ENCODE measurements at regions not wholly inside any gene's neighbourhood (a gene's known extent, or its start where the extent isn't known, plus 50 kb on each side); places are given as distances from the start of the nearest gene placed in this dataset.

- no peak for TF ChIP-seq POLR2AphosphoS5 (IDR thresholded peaks at IDR 0.05; ENCODE audit: low read depth, low read length)
- TF ChIP-seq SIN3A (IDR thresholded peaks at IDR 0.05; ENCODE audit: borderline replicate concordance, insufficient read depth, low read length) = no peak
- TF ChIP-seq, protein P1, sequence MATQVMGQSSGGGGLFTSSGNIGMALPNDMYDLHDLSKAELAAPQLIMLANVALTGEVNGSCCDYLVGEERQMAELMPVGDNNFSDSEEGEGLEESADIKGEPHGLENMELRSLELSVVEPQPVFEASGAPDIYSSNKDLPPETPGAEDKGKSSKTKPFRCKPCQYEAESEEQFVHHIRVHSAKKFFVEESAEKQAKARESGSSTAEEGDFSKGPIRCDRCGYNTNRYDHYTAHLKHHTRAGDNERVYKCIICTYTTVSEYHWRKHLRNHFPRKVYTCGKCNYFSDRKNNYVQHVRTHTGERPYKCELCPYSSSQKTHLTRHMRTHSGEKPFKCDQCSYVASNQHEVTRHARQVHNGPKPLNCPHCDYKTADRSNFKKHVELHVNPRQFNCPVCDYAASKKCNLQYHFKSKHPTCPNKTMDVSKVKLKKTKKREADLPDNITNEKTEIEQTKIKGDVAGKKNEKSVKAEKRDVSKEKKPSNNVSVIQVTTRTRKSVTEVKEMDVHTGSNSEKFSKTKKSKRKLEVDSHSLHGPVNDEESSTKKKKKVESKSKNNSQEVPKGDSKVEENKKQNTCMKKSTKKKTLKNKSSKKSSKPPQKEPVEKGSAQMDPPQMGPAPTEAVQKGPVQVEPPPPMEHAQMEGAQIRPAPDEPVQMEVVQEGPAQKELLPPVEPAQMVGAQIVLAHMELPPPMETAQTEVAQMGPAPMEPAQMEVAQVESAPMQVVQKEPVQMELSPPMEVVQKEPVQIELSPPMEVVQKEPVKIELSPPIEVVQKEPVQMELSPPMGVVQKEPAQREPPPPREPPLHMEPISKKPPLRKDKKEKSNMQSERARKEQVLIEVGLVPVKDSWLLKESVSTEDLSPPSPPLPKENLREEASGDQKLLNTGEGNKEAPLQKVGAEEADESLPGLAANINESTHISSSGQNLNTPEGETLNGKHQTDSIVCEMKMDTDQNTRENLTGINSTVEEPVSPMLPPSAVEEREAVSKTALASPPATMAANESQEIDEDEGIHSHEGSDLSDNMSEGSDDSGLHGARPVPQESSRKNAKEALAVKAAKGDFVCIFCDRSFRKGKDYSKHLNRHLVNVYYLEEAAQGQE (IDR thresholded peaks at IDR 0.05; ENCODE audit: insufficient read depth in 1 of 2, low read depth in 2 of 2, low read length in 2 of 2) = no peak
- TF ChIP-seq TAF1 (IDR thresholded peaks at IDR 0.05; ENCODE audit: borderline replicate concordance, insufficient read depth, low read length) = no peak
- TF ChIP-seq FOXP2 (optimal IDR thresholded peaks at IDR 0.05; ENCODE audit: borderline replicate concordance, extremely low read depth, extremely low read length, insufficient read depth) = no peak
Observed at GRCh38 chr2:489084-489483, 188.1 kb downstream of the TMEM18 start.

- TF ChIP-seq SIN3A (IDR thresholded peaks at IDR 0.05; ENCODE audit: borderline replicate concordance, insufficient read depth, low read length) (no peak), FOXP2 (optimal IDR thresholded peaks at IDR 0.05; ENCODE audit: borderline replicate concordance, extremely low read depth, extremely low read length, insufficient read depth) (no peak), POLR2AphosphoS5 (IDR thresholded peaks at IDR 0.05; ENCODE audit: low read depth, low read length) (no peak), TAF1 (IDR thresholded peaks at IDR 0.05; ENCODE audit: borderline replicate concordance, insufficient read depth, low read length) (no peak)
- TF ChIP-seq, protein P1 (IDR thresholded peaks at IDR 0.05; ENCODE audit: insufficient read depth in 1 of 2, low read depth in 2 of 2, low read length in 2 of 2) = no peak
Observed at GRCh38 chr2:487186-488079, 189.8 kb downstream of the TMEM18 start.

- TF ChIP-seq TAF1 (IDR thresholded peaks at IDR 0.05; ENCODE audit: borderline replicate concordance, insufficient read depth, low read length) = no peak
- TF ChIP-seq FOXP2 (optimal IDR thresholded peaks at IDR 0.05; ENCODE audit: borderline replicate concordance, extremely low read depth, extremely low read length, insufficient read depth) = no peak
- TF ChIP-seq, protein P1 (IDR thresholded peaks at IDR 0.05; ENCODE audit: insufficient read depth in 1 of 2, low read depth in 2 of 2, low read length in 2 of 2) = no peak
- no peak for TF ChIP-seq POLR2AphosphoS5 (IDR thresholded peaks at IDR 0.05; ENCODE audit: low read depth, low read length)
- no peak for TF ChIP-seq SIN3A (IDR thresholded peaks at IDR 0.05; ENCODE audit: borderline replicate concordance, insufficient read depth, low read length)
Observed at GRCh38 chr2:486371-486770, 190.8 kb downstream of the TMEM18 start.

GRCh38 chr2:481388-481787 lies 193.5 kb upstream of the ALKAL2 start:
- TF ChIP-seq TAF1 (IDR thresholded peaks at IDR 0.05; ENCODE audit: borderline replicate concordance, insufficient read depth, low read length) = no peak
- TF ChIP-seq SIN3A (IDR thresholded peaks at IDR 0.05; ENCODE audit: borderline replicate concordance, insufficient read depth, low read length) = no peak
- TF ChIP-seq POLR2AphosphoS5 (IDR thresholded peaks at IDR 0.05; ENCODE audit: low read depth, low read length) = no peak
- TF ChIP-seq, protein P1 (IDR thresholded peaks at IDR 0.05; ENCODE audit: insufficient read depth in 1 of 2, low read depth in 2 of 2, low read length in 2 of 2) = no peak
- no peak for TF ChIP-seq FOXP2 (optimal IDR thresholded peaks at IDR 0.05; ENCODE audit: borderline replicate concordance, extremely low read depth, extremely low read length, insufficient read depth)

Data from PFSK-1 (cell line).